HEK293 (cell line): ENCODE measurements at regions not wholly inside any gene's neighbourhood (a gene's known extent, or its start where the extent isn't known, plus 50 kb on each side); places are given as distances from the start of the nearest gene placed in this dataset.

Experiments
- CTCF ChIP-seq: fragments of 450-650 bp; formaldehyde crosslinking; IDR thresholded peaks from 2 replicates; pipeline ENCODE4 v1.5.1; 2016; ENCODE audit warnings: missing biosample characterization, missing genetic modification characterization
- PBX3 ChIP-seq: sonication (generic); formaldehyde crosslinking; IDR thresholded peaks from 2 replicates; pipeline ENCODE4 v1.8.1; 2022; ENCODE audit warnings: mild to moderate bottlenecking, moderate library complexity, missing genetic modification reagents
- PRDM10 ChIP-seq: fragments of 450-650 bp; formaldehyde crosslinking; IDR thresholded peaks from 2 replicates; pipeline ENCODE4 v1.5.1; 2016; ENCODE audit warnings: missing biosample characterization, missing genetic modification characterization
- SETDB1 ChIP-seq: IDR thresholded peaks from one replicate; pipeline ENCODE4 v1.6.1; 2017; ENCODE audit warnings: mild to moderate bottlenecking, low read length, moderate library complexity, mixed read lengths; ENCODE audit not compliant: insufficient read length
- ZBTB7A ChIP-seq: fragments of 450-650 bp; formaldehyde crosslinking; IDR thresholded peaks from 2 replicates; pipeline ENCODE4 v1.5.1; 2016; ENCODE audit warnings: low read depth, missing biosample characterization, missing genetic modification characterization
- ZNF138 ChIP-seq: fragments of 450-650 bp; formaldehyde crosslinking; IDR thresholded peaks from 2 replicates; pipeline ENCODE4 v1.5.1; 2016; ENCODE audit warnings: missing biosample characterization, missing genetic modification characterization, borderline replicate concordance
- ZNF174 ChIP-seq: fragments of 450-650 bp; formaldehyde crosslinking; IDR thresholded peaks from 2 replicates; pipeline ENCODE4 v1.5.0; 2017; ENCODE audit warnings: missing biosample characterization, mild to moderate bottlenecking, missing genetic modification characterization
- ZNF175 ChIP-seq: fragments of 450-650 bp; formaldehyde crosslinking; IDR thresholded peaks from 2 replicates; pipeline ENCODE4 v1.5.1; 2016; ENCODE audit warnings: missing biosample characterization, missing genetic modification characterization
- ZNF18 ChIP-seq: fragments of 450-650 bp; formaldehyde crosslinking; IDR thresholded peaks from 2 replicates; pipeline ENCODE4 v1.5.1; 2016; ENCODE audit warnings: missing biosample characterization, missing genetic modification characterization
- ZNF274 ChIP-seq, 2 experiments: fragments of 200-500 bp in 1 of 2; fragments of 450-650 bp in 1 of 2; sonication (Bioruptor generic) in 1 of 2; formaldehyde crosslinking in 1 of 2; IDR thresholded peaks; 2 replicates each; pipeline versions ENCODE4 v1.5.1 to v1.6.1; 2014 to 2016; ENCODE audit warnings: borderline replicate concordance in 1 of 2, inconsistent platforms in 1 of 2, low read length in 1 of 2, missing biosample characterization in 1 of 2, missing genetic modification characterization in 1 of 2
- ZNF311 ChIP-seq: fragments of 450-650 bp; formaldehyde crosslinking; IDR thresholded peaks from 2 replicates; pipeline ENCODE4 v1.5.1; 2017; ENCODE audit warnings: missing biosample characterization, missing genetic modification characterization, borderline replicate concordance
- ZNF341 ChIP-seq: fragments of 450-650 bp; formaldehyde crosslinking; IDR thresholded peaks from 2 replicates; pipeline ENCODE4; 2016; ENCODE audit warnings: low read depth, missing biosample characterization, missing genetic modification characterization
- ZNF394 ChIP-seq: fragments of 450-650 bp; formaldehyde crosslinking; IDR thresholded peaks from 2 replicates; pipeline ENCODE4 v1.5.1; 2016; ENCODE audit warnings: missing biosample characterization, missing genetic modification characterization, mild to moderate bottlenecking, moderate library complexity, borderline replicate concordance
- ZNF768 ChIP-seq: fragments of 450-650 bp; formaldehyde crosslinking; IDR thresholded peaks from 2 replicates; pipeline ENCODE4 v1.5.1; 2018; ENCODE audit warnings: missing biosample characterization, mild to moderate bottlenecking, missing genetic modification characterization

DNA sequence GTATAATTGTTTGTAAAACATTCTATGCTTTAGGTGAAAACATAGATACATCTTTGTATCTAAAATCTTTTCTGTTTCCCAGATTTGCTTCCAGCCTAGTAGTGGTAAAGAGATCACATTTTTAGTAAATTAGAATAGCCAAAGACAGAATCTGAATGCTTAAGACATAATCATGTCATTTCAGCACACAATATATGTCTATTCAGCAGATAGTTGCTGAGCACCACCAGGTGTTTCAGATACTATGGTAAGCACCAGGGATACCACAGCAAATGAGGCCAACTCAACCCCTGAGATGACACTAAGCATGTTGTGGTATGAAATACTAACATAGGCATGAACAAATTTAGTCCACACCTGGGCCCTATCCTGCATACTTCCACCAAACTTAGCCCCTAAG lies 195.2 kb upstream of the SOX14 start:
- TF ChIP-seq ZNF175 (no peak), ZNF341 (tag by site-specific recombination) (no peak), ZNF174 (tag by site-specific recombination) (no peak), ZBTB7A (no peak), CTCF (tag by site-specific recombination) (no peak), SETDB1 (no peak), ZNF311 (tag by site-specific recombination) (no peak), ZNF138 (no peak), ZNF768 (tag by site-specific recombination) (no peak), PRDM10 (no peak), PBX3 (CRISPR knock-in tag) (no peak), ZNF274 (IDR thresholded peaks at IDR 0.05; ENCODE audit: low read length) (no peak), ZNF274 (tag by site-specific recombination; IDR thresholded peaks at IDR 0.05; ENCODE audit: borderline replicate concordance) (no peak), ZNF394 (tag by site-specific recombination) (no peak), ZNF18 (no peak)
